Heart left ventricle (tissue), 13 donors: ENCODE measurements at regions not wholly inside any gene's neighbourhood (a gene's known extent, or its start where the extent isn't known, plus 50 kb on each side); places are given as distances from the start of the nearest gene placed in this dataset.

ENCODE experiments used
- CTCF ChIP-seq, 12 donors: fragments of 200-600 bp; sonication (generic) in 4 of 12; IDR thresholded peaks; one replicate each; pipeline versions ENCODE4 v1.5.0 to v1.8.0; 2018 to 2022; ENCODE audit warnings: antibody characterized with exemption in 12 of 12, mild to moderate bottlenecking in 5 of 12
- POLR2A ChIP-seq, 2 donors: fragments of 450-650 bp; IDR thresholded peaks; one replicate each; pipeline ENCODE4 v1.6.1; 2017; ENCODE audit warnings: antibody characterized with exemption in 2 of 2, mild to moderate bottlenecking in 2 of 2, moderate library complexity in 2 of 2
- donor health status: ischemic (EF 13 %, LVEDD 7.1; RV severe dilation, severe dysfunction).
- donor health status: DM: no; HTN: yes; CAD: no.
- donor health status: DM: no; HTN: no; CAD: no.
- donor health status: ischemic (EF 25% LVEDD 6.9; RV normal size, moderate dysfunction).
- donor health status: ischemic (EF 25% LVEDD 5.7; RV mildly dilated, moderate dysfunction).
- donor health status: ischemic (EF 35%, LVEDD 5.7; RV mildly dilated, moderate dysfunction).
- donor health status: nonischemic (EF 11% LVEDD 7.7; RV severe dilation, severe dysfunction).
- donor health status: DM: yes; HTN: yes; CAD: no.
- donor health status: PGD.
- donor health status: ischemic (EF 29% LVEDD 5.4; RV normal size, mild dysfunction).
- donor health status: nonischemic (EF 23%, LVEDD 6.1; RV moderate dilation, normal function).

DNA sequence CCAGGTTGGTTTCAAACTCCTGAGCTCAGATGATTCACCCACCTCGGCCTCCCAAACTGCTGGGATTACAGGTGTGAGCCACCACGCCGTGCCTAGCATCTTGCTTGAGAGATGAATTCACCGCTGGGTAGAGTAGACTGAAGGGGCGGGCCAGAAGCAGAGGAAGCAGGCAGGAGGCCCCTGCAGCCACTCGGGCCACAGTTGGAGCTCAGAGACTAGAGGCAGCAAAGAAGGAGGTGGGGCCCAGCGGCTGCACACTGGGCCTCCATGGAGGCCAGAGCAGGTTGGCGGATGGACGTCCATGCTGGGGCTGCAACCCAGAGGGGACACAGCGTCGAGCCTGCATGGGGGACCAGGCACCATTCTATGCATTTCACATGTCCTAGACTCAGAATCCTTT lies 88.4 kb upstream of the FGF3 start:
- TF ChIP-seq CTCF (IDR thresholded peaks at IDR 0.05) (no peak), POLR2A (IDR thresholded peaks at IDR 0.05) (no peak)
